Stimulated activated CD4-positive, alpha-beta T cell treated with anti-CD3 and anti-CD28 coated beads, TNF-alpha, amount 100 ng/mL, for 24 hours (primary cell): ENCODE measurements at regions not wholly inside any gene's neighbourhood (a gene's known extent, or its start where the extent isn't known, plus 50 kb on each side); places are given as distances from the start of the nearest gene placed in this dataset.
A peak's percentile ranks its signal among the peaks of the same experiment; 100 is the strongest.
"Not testable (repeated sequence)": the region's sequence is repeated elsewhere in the genome, so short reads cannot be mapped to it uniquely, and the experiment has no call there.

ENCODE experiments used
- DNase-seq, 3 experiments: peaks; one replicate each; pipeline ENCODE4 v3.0.0-alpha.2; 2020; ENCODE audit warnings: low read depth in 3 of 3

GRCh38 chr6:135651964-135652755, 154.6 kb upstream of the AHI1 start:
- DNase-seq = no peak

GRCh38 chr6:135655055-135655454, 157.5 kb upstream of the AHI1 start:
- DNase-seq = no peak

- DNase-seq = no peak
Observed at GRCh38 chr6:135657207-135657606, 159.7 kb upstream of the AHI1 start.

GRCh38 chr6:135658481-135658880, 160.9 kb upstream of the AHI1 start:
- DNase-seq = no peak

- no peak for DNase-seq
Observed at GRCh38 chr6:135658916-135659315, 161.4 kb upstream of the AHI1 start.

- DNase-seq = no peak
Observed at GRCh38 chr6:135664527-135664926, 167.0 kb upstream of the AHI1 start.

- DNase-seq = no peak
Observed at GRCh38 chr6:135665935-135666334, 168.4 kb upstream of the AHI1 start.

GRCh38 chr6:135667691-135668455, 170.3 kb upstream of the AHI1 start:
- DNase-seq = no peak

GRCh38 chr6:135672256-135672655, 174.7 kb upstream of the AHI1 start:
- DNase-seq = no peak

- no peak for DNase-seq
Observed at GRCh38 chr6:135673501-135674309, 176.2 kb upstream of the AHI1 start.

GRCh38 chr6:135675026-135675425, 176.5 kb upstream of the PDE7B start:
- no peak for DNase-seq

- no peak for DNase-seq
Observed at GRCh38 chr6:135675862-135676261, 175.6 kb upstream of the PDE7B start.

GRCh38 chr6:135680964-135681913, 170.3 kb upstream of the PDE7B start:
- no peak for DNase-seq

GRCh38 chr6:135686784-135687301, 164.7 kb upstream of the PDE7B start:
- no peak for DNase-seq

- not testable (repeated sequence) for DNase-seq
Observed at GRCh38 chr6:135688476-135688875, 163.0 kb upstream of the PDE7B start.

- DNase-seq = no peak
Observed at GRCh38 chr6:135692426-135692825, 159.1 kb upstream of the PDE7B start.

GRCh38 chr6:135693811-135694370, 157.6 kb upstream of the PDE7B start:
- no peak for DNase-seq

GRCh38 chr6:135699705-135700104, 151.8 kb upstream of the PDE7B start:
- DNase-seq = no peak

GRCh38 chr6:135701426-135701825, 150.1 kb upstream of the PDE7B start:
- no peak for DNase-seq

GRCh38 chr6:135703007-135703406, 148.5 kb upstream of the PDE7B start:
- DNase-seq = no peak

GRCh38 chr6:135703621-135704020, 147.9 kb upstream of the PDE7B start:
- peak in 1 of 3 experiments; percentile 28 for DNase-seq
